HG03457 (cell line): ENCODE measurements at regions not wholly inside any gene's neighbourhood (a gene's known extent, or its start where the extent isn't known, plus 50 kb on each side); places are given as distances from the start of the nearest gene placed in this dataset.

Experiments
- ATAC-seq: cut with Tn5 transposase; IDR thresholded peaks from one replicate; pipeline ENCODE4 v1.9.1; 2021; ENCODE audit warnings: moderate number of reproducible peaks; ENCODE audit not compliant: unreplicated experiment

- peak; percentile 88 for ATAC-seq
Observed at GRCh38 chr9:95822583-95823431, 52.7 kb upstream of the ERCC6L2 start.

- no peak for ATAC-seq
Observed at GRCh38 chr9:95822015-95822414, 53.5 kb upstream of the ERCC6L2 start.

- no peak for ATAC-seq
Observed at GRCh38 chr9:95820074-95820473, 55.4 kb upstream of the ERCC6L2 start.

- ATAC-seq: no peak
Observed at GRCh38 chr9:95819636-95820035, 55.9 kb upstream of the ERCC6L2 start.

- ATAC-seq: no peak
Observed at GRCh38 chr9:95817205-95817604, 58.3 kb upstream of the ERCC6L2 start.

GRCh38 chr9:95816716-95817115, 58.8 kb upstream of the ERCC6L2 start:
- no peak for ATAC-seq

GRCh38 chr9:95815961-95816360, 59.5 kb upstream of the ERCC6L2 start:
- no peak for ATAC-seq

GRCh38 chr9:95815133-95815532, 60.4 kb upstream of the ERCC6L2 start:
- no peak for ATAC-seq

- no peak for ATAC-seq
Observed at GRCh38 chr9:95813923-95814322, 61.6 kb upstream of the ERCC6L2 start.

GRCh38 chr9:95810814-95811213, 64.7 kb upstream of the ERCC6L2 start:
- no peak for ATAC-seq

GRCh38 chr9:95810133-95810532, 65.4 kb upstream of the ERCC6L2 start:
- no peak for ATAC-seq

- no peak for ATAC-seq
Observed at GRCh38 chr9:95809686-95810085, 65.8 kb upstream of the ERCC6L2 start.

- no peak for ATAC-seq
Observed at GRCh38 chr9:95808011-95808410, 67.5 kb upstream of the ERCC6L2 start.

- no peak for ATAC-seq
Observed at GRCh38 chr9:95807326-95807947, 68.1 kb upstream of the ERCC6L2 start.

GRCh38 chr9:95803197-95803596, 72.3 kb upstream of the ERCC6L2 start:
- no peak for ATAC-seq

GRCh38 chr9:95801797-95802196, 73.7 kb upstream of the ERCC6L2 start:
- no peak for ATAC-seq

- ATAC-seq: no peak
Observed at GRCh38 chr9:95796029-95796428, 79.5 kb upstream of the ERCC6L2 start.

- ATAC-seq: no peak
Observed at GRCh38 chr9:95793924-95794828, 81.3 kb upstream of the ERCC6L2 start.

GRCh38 chr9:95791695-95792094, 83.8 kb upstream of the ERCC6L2 start:
- ATAC-seq: no peak

GRCh38 chr9:95791286-95791685, 84.2 kb upstream of the ERCC6L2 start:
- ATAC-seq: no peak

GRCh38 chr9:95788521-95788991, 86.9 kb upstream of the ERCC6L2 start:
- ATAC-seq: no peak
